Adrenal gland (tissue), 9 donors: ENCODE measurements at regions not wholly inside any gene's neighbourhood (a gene's known extent, or its start where the extent isn't known, plus 50 kb on each side); places are given as distances from the start of the nearest gene placed in this dataset.

Experiments used
- DNase-seq, 7 donors: peaks; one replicate each; pipeline ENCODE4 v3.0.0-alpha.2; 2019 to 2020
- H3K27ac ChIP-seq, 5 donors: fragments of 200-600 bp; sonication (generic) in 4 of 5; 1 replicate in 3 of 5; 2 replicates in 2 of 5; pipeline versions ENCODE4 v1.5.1 to v1.8.0; 2016 to 2020; ENCODE audit warnings: mild to moderate bottlenecking in 1 of 5
- H3K27me3 ChIP-seq: fragments of 200-600 bp; 2 replicates; pipeline ENCODE4 v1.8.0; 2021
- H3K36me3 ChIP-seq, 2 donors: fragments of 200-600 bp; replicated peaks in 1 of 2; 1 replicate in 1 of 2; 2 replicates in 1 of 2; pipeline versions ENCODE4 v1.5.1 to v1.8.0; 2018 to 2022
- H3K4me1 ChIP-seq, 2 donors: fragments of 200-600 bp; replicated peaks in 1 of 2; 1 replicate in 1 of 2; 2 replicates in 1 of 2; pipeline versions ENCODE4 v1.5.1 to v1.8.0; 2018 to 2021
- H3K4me3 ChIP-seq, 4 donors: fragments of 200-600 bp; sonication (generic) in 3 of 4; one replicate each; pipeline ENCODE4 v1.5.1; 2016 to 2018
- H3K9me3 ChIP-seq, 3 donors: fragments of 200-600 bp; sonication (generic) in 1 of 3; replicated peaks in 1 of 3; 1 replicate in 2 of 3; 2 replicates in 1 of 3; pipeline versions ENCODE4 v1.5.1 to v1.8.0; 2016 to 2021
- POLR2A ChIP-seq, 2 donors: fragments of 450-650 bp; IDR thresholded peaks; one replicate each; pipeline ENCODE4 v1.6.1; 2017; ENCODE audit warnings: antibody characterized with exemption in 2 of 2, mild to moderate bottlenecking in 2 of 2, moderate library complexity in 1 of 2
- WGBS, 4 donors: extraction: QIAGEN DNeasy Blood & Tissue Kit in 2 of 4; methylation state at CpG; one replicate each; pipeline versions ENCODE4 v1.1.5 to v1.1.7; 2013 to 2017; 5-methylcytosine and 5-hydroxymethylcytosine counted together
- intact Hi-C, 2 donors: fragments of 100-400 bp; cut with DNase I; formaldehyde crosslinking; loops; one replicate each; pipeline versions ENCODE4 v1.14.1 to v1.15.0; 2022 to 2023
- TF ChIP-seq, protein P1 (sequence below), 6 experiments: fragments of 450-650 bp in 4 of 6; fragments of 200-600 bp in 2 of 6; sonication (generic) in 1 of 6; IDR thresholded peaks; 1 replicate in 5 of 6; 2 replicates in 1 of 6; pipeline versions ENCODE4 v1.5.1 to v1.8.0; 2016 to 2021; ENCODE audit warnings: antibody characterized with exemption in 6 of 6, mild to moderate bottlenecking in 2 of 6, moderate library complexity in 1 of 6
- donor health status: healthy with polysubstance abuse.
- donor health status: Bipolar disorder and iron deficiency.
- donor health status: DM: yes; HTN: yes; CAD: no.
- donor health status: DM: no; HTN: no; CAD: no.
- donor health status: DM: no; HTN: no; CAD: no.

DNA sequence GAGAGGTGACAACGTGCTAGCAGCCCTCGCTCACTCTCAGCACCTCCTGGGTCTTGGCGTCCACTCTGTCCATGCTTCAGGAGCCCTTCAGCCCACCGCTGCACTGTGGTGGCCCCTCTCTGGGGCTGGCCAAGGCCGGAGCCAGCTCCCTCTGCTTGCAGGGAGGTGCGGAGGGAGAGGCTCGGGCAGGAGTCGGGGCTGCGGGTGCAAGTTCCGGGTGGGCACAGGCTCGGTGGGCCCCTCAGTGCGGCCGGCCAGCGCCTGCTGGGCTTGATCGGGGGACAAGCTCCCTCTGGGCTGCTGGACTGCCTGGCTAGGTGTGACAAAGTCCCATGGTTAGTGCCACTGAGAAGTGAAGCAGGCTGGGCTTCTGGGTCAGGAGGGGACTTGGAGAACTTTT is 245.8 kb downstream of the JRKL start:
- Histone ChIP-seq H3K27ac (no peak overlapping the region), H3K27me3 (no peaks in the 10 kb centered on the region), H3K9me3 (no peaks in the 10 kb centered on the region), H3K4me3 (no peak overlapping the region), H3K36me3 (no peaks in the 10 kb centered on the region), H3K4me1 (no peaks in the 10 kb centered on the region)
- TF ChIP-seq, protein P1, sequence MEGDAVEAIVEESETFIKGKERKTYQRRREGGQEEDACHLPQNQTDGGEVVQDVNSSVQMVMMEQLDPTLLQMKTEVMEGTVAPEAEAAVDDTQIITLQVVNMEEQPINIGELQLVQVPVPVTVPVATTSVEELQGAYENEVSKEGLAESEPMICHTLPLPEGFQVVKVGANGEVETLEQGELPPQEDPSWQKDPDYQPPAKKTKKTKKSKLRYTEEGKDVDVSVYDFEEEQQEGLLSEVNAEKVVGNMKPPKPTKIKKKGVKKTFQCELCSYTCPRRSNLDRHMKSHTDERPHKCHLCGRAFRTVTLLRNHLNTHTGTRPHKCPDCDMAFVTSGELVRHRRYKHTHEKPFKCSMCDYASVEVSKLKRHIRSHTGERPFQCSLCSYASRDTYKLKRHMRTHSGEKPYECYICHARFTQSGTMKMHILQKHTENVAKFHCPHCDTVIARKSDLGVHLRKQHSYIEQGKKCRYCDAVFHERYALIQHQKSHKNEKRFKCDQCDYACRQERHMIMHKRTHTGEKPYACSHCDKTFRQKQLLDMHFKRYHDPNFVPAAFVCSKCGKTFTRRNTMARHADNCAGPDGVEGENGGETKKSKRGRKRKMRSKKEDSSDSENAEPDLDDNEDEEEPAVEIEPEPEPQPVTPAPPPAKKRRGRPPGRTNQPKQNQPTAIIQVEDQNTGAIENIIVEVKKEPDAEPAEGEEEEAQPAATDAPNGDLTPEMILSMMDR (IDR thresholded peaks at IDR 0.05): no peak
- TF ChIP-seq POLR2A (IDR thresholded peaks at IDR 0.05): no peak
- WGBS, 4 donors: 83 to 92% (median 87%) methylated on average over 1 to 15 of the region's 15 CpGs
- no peak for DNase-seq
- intact Hi-C loops: no loop called here

DNA sequence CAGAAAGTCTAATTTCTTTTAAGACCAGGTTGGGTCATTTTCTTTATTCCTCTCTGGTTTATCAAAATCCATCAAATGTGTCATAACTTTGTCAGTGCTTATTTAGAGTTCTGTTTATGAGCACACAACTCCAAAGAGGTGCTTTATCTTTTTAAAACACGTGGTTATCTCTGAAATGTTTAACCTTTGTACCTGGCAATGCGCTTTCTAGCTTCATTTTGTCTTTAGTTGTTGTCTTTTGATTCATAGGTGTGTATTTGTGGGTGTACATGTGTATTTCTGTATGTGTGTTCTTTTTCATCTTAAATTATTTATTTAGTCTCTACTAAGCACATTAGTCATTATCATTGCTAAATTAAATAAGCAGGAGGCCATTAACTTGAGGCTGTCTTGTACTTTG is 251.4 kb downstream of the JRKL start:
- no peak for TF ChIP-seq POLR2A (IDR thresholded peaks at IDR 0.05)
- TF ChIP-seq, protein P1 (IDR thresholded peaks at IDR 0.05): no peak
- intact Hi-C loops: no loop called here
- Histone ChIP-seq H3K4me1 (no peaks in the 10 kb centered on the region), H3K27me3 (no peaks in the 10 kb centered on the region), H3K27ac (no peak overlapping the region), H3K9me3 (no peaks in the 10 kb centered on the region), H3K36me3 (no peaks in the 10 kb centered on the region), H3K4me3 (no peak overlapping the region)
- 54 to 65% (median 61%) methylated on average over 2 of the region's 2 CpGs for WGBS, 4 donors
- DNase-seq: no peak

DNA sequence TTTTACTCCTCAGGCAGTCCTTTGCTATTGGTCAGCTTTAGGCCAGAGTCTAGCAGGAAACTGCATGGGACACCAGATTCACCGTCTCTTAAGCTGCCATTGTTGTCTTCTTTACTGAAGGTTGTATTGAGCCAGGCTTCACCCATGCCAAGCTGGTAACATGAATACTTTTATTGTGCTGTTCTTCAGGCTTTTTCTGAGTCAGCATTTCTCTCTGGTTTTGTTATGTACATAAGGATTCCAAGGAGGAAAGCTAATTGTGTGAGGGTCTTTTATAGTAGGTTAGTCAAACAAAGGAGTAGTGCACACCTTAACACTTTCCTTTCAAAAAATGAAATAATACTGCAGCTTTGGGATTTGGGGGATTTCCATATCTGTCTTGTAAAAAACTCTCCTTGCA is 252.8 kb downstream of the JRKL start:
- Histone ChIP-seq H3K4me3 (no peak overlapping the region), H3K27ac (no peak overlapping the region), H3K4me1 (no peaks in the 10 kb centered on the region), H3K9me3 (no peaks in the 10 kb centered on the region), H3K36me3 (no peaks in the 10 kb centered on the region), H3K27me3 (no peaks in the 10 kb centered on the region)
- DNase-seq: no peak
- TF ChIP-seq, protein P1 (IDR thresholded peaks at IDR 0.05): no peak
- no peak for TF ChIP-seq POLR2A (IDR thresholded peaks at IDR 0.05)
- intact Hi-C loops: no loop called here
- 86 to 100% (median 100%) methylated on average over 1 of the region's 1 CpG for WGBS, 4 donors

DNA sequence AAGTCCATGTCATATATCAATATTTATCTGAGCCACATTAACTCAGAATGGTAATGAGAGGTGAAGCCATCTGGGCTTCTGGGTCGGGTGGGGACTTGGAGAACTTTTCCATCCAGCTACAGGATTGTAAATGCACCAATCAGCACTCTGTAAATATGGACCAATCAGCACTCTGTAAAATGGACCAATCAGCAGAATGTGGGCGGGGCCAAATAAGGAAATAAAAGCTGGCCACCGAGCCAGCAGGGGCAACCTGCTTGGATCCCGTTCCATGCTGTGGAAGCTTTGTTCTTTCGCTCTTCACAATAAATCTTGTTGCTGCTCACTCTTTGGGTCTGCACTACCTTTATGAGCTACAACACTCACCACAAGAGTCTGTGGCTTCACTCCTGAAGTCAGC is 253.4 kb downstream of the JRKL start:
- intact Hi-C loops: no loop called here
- no peak for TF ChIP-seq POLR2A (IDR thresholded peaks at IDR 0.05)
- TF ChIP-seq, protein P1 (IDR thresholded peaks at IDR 0.05): no peak
- Histone ChIP-seq H3K4me1 (no peaks in the 10 kb centered on the region), H3K36me3 (no peaks in the 10 kb centered on the region), H3K27ac (no peak overlapping the region), H3K9me3 (no peaks in the 10 kb centered on the region), H3K27me3 (no peaks in the 10 kb centered on the region), H3K4me3 (no peak overlapping the region)
- WGBS, 4 donors: 86 to 90% (median 88%) methylated on average over 5 of the region's 5 CpGs
- no peak for DNase-seq
